CD4-positive, alpha-beta memory T cell (primary cell): ENCODE measurements at regions not wholly inside any gene's neighbourhood (a gene's known extent, or its start where the extent isn't known, plus 50 kb on each side); places are given as distances from the start of the nearest gene placed in this dataset.

Experiments used
- CTCF ChIA-PET: fragments of 350-600 bp; sonication (Branson Sonifier 250); formaldehyde crosslinking; loops from one replicate; lab custom pipeline; 2021; ENCODE audit warnings: inconsistent platforms; ENCODE audit not compliant: partially characterized antibody; lab: Charles Lee
- POLR2A ChIA-PET: fragments of 350-600 bp; sonication (Branson Sonifier 250); formaldehyde crosslinking; loops from one replicate; lab custom pipeline; 2021; ENCODE audit not compliant: partially characterized antibody; lab: Charles Lee
- DNase-seq, 5 donors: peaks; one replicate each; pipeline versions ENCODE4 v3.0.0 to v3.0.0-alpha.2; 2020 to 2022; ENCODE audit warnings: mixed read lengths in 1 of 5
- H3K27ac ChIP-seq: one replicate; pipeline ENCODE4 v1.7.0; 2013; ENCODE audit warnings: low read depth, low read length
- H3K27me3 ChIP-seq: 2 replicates; pipeline ENCODE4 v1.7.0; 2013; ENCODE audit warnings: mild to moderate bottlenecking, low read length, moderate library complexity; ENCODE audit not compliant: insufficient read depth
- H3K36me3 ChIP-seq: 2 replicates; pipeline ENCODE4 v1.7.0; 2013; ENCODE audit warnings: mild to moderate bottlenecking, low read length, moderate library complexity; ENCODE audit not compliant: insufficient read depth
- H3K4me1 ChIP-seq: 2 replicates; pipeline ENCODE4 v1.7.0; 2013; ENCODE audit warnings: mild to moderate bottlenecking, low read length, moderate library complexity; ENCODE audit not compliant: insufficient read depth
- H3K4me3 ChIP-seq, 2 donors: one replicate each; pipeline ENCODE4 v1.7.0; 2013; ENCODE audit warnings: low read length in 2 of 2, mild to moderate bottlenecking in 1 of 2
- H3K9me3 ChIP-seq, 2 donors: one replicate each; pipeline ENCODE4 v1.7.0; 2013; ENCODE audit warnings: low read length in 2 of 2, control low read depth in 1 of 2; ENCODE audit not compliant: control insufficient read depth in 1 of 2
- H3K27ac Mint-ChIP-seq, 7 donors: one replicate each; pipeline ENCODE4 v1.8.0; 2020 to 2021; ENCODE audit warnings: mixed read lengths in 7 of 7, mild to moderate bottlenecking in 6 of 7, inconsistent platforms in 3 of 7, moderate library complexity in 3 of 7
- H3K27me3 Mint-ChIP-seq, 2 donors: one replicate each; pipeline ENCODE4 v1.8.0; 2020 to 2021; ENCODE audit warnings: mixed read lengths in 2 of 2
- H3K36me3 Mint-ChIP-seq, 2 donors: one replicate each; pipeline ENCODE4 v1.8.0; 2020 to 2021; ENCODE audit warnings: mixed read lengths in 2 of 2, inconsistent platforms in 1 of 2, mild to moderate bottlenecking in 1 of 2
- H3K4me1 Mint-ChIP-seq, 4 donors: one replicate each; pipeline ENCODE4 v1.8.0; 2020 to 2021; ENCODE audit warnings: mixed read lengths in 4 of 4, mild to moderate bottlenecking in 1 of 4
- H3K4me3 Mint-ChIP-seq, 8 donors: one replicate each; pipeline ENCODE4 v1.8.0; 2020 to 2021; ENCODE audit warnings: mixed read lengths in 8 of 8, mild to moderate bottlenecking in 7 of 8, moderate library complexity in 6 of 8, inconsistent platforms in 3 of 8
- H3K9me3 Mint-ChIP-seq, 8 donors: one replicate each; pipeline ENCODE4 v1.8.0; 2020 to 2021; ENCODE audit warnings: mixed read lengths in 8 of 8, mild to moderate bottlenecking in 5 of 8, inconsistent platforms in 3 of 8, moderate library complexity in 1 of 8
- intact Hi-C: fragments of 100-400 bp; cut with micrococcal nuclease; formaldehyde crosslinking; loops from one replicate; pipeline ENCODE4 v1.15.1; 2023

DNA sequence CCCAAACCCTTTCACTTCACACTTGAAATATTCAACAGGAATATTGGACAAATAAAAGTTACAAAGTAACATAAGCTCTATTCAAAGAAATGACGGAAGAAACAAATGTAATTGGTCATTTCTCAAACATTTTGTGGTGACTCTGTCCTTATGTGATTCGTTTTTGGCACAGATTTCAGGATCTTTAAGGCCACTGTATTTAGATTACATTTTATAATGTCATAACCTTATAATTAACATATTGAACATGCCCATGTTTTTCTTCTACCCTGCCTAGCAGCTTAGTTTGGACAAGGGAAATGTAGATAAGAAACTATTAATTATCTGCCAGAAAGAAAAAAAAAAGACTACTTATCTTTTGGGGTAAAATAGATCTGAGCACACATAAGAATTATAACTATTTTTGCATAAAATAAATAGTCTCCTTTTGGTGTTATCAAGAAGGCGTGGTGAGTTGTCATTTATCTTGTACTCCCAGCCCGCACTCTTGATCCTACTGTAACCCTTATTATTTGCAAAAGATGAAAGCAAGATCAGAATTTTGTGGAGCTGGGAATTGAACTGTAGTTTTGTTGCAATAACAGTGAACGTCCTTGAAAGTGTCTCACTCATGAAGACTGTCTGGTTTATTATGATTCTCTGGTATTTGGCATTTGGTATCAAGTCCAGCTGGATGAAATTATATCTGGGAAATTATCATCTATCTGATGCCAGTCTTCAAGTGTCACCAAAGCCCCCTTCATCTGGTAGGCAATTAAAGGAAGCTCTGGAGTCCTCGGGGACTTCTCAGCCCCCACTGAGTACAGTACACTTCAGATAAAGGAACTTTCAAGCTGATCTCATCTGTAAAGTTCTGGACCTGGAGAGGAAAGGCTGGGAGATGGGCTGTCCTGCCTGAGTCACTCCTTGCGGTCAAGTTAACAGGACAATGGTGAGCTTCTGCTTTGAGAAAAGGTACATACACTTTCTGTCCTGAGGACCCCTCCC is 175.7 kb upstream of the INHBA start:
- no peaks in the 10 kb centered on the region for H3K36me3 ChIP-seq
- Mint-ChIP-seq H3K4me1 (peaks cover 13 to 30% (median 17%) of the 10 kb centered on the region in 4 donors), H3K27me3 (peaks cover 0 to 7% of the 10 kb centered on the region in 2 donors), H3K27ac (no peak overlapping the region), H3K9me3 (peaks cover 0 to 5% (median under 1%) of the 10 kb centered on the region in 8 donors), H3K36me3 (no peaks in the 10 kb centered on the region), H3K4me3 (no peak overlapping the region)
- no peak overlapping the region for H3K4me3 ChIP-seq
- H3K27me3 ChIP-seq = no peaks in the 10 kb centered on the region
- CTCF ChIA-PET = no interaction called here
- no peak for DNase-seq
- POLR2A ChIA-PET = no interaction called here
- intact Hi-C loops = no loop called here
- H3K4me1 ChIP-seq = peaks cover 15% of the 10 kb centered on the region
- H3K27ac ChIP-seq = no peak overlapping the region
- no peaks in the 10 kb centered on the region for H3K9me3 ChIP-seq

DNA sequence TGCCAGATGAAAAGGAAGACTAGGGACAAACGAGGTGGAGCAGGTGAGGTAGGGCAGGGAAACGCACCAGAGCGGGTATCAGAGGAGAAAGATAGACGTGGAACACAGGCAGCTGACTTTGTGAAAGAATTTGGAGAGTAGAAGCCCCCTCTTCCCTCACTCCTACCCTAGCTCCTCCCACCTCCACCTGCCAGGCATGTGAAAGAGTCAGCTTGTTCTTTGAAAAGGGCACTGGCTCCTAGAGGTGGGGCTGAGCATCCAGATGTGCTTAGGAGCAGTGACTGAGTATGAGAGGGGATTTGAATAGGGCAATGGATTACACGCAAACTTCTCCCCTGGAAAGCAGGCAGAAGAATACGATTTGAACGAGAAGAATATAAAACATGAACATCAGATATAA is 174.2 kb upstream of the INHBA start:
- Histone ChIP-seq H3K9me3 (no peaks in the 10 kb centered on the region), H3K27me3 (no peaks in the 10 kb centered on the region), H3K4me3 (no peak overlapping the region), H3K36me3 (no peaks in the 10 kb centered on the region), H3K27ac (no peak overlapping the region), H3K4me1 (peaks cover 4% of the 10 kb centered on the region)
- peaks cover 0 to 5% (median 0%) of the 10 kb centered on the region in 8 donors for H3K9me3 Mint-ChIP-seq
- no peak for DNase-seq
- CTCF ChIA-PET = interaction anchor here (1.1 kb wide), 1 partner anchor 63 kb away, joined by 3 read pairs; no protein-coding TSS in a partner anchor
- intact Hi-C loops = no loop called here
- peak overlapping the region in 1 of 7 donors; percentile 85 for H3K27ac Mint-ChIP-seq
- POLR2A ChIA-PET = no interaction called here
- peaks cover 7 to 19% (median 8%) of the 10 kb centered on the region in 4 donors for H3K4me1 Mint-ChIP-seq
- no peak overlapping the region for H3K4me3 Mint-ChIP-seq
- H3K27me3 Mint-ChIP-seq = peaks cover 0 to 7% of the 10 kb centered on the region in 2 donors
- no peaks in the 10 kb centered on the region for H3K36me3 Mint-ChIP-seq

DNA sequence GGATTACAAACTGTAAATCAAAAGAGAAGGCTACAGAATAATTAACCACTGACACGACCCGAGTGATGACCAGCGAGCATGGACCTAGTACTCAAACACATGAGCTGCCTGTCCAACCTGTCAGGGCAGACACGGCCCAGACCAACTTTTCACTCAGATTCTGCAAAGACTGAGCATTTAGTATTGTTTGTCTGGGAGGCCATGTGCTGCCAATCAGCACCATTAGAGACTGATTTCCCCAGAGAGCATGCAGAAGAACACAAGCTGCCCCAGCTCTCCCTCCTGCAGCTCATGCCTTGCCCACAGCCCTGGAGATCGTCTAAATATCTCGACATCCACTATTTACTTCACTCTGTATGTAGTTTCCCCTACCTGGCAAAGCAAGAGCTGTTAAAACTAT is 172.6 kb upstream of the INHBA start:
- no peak overlapping the region for H3K4me3 Mint-ChIP-seq
- Histone ChIP-seq H3K27ac (no peak overlapping the region), H3K4me1 (no peaks in the 10 kb centered on the region), H3K9me3 (no peaks in the 10 kb centered on the region), H3K27me3 (no peaks in the 10 kb centered on the region), H3K36me3 (no peaks in the 10 kb centered on the region), H3K4me3 (no peak overlapping the region)
- H3K27ac Mint-ChIP-seq = no peak overlapping the region
- peaks cover 0 to 12% of the 10 kb centered on the region in 2 donors for H3K27me3 Mint-ChIP-seq
- CTCF ChIA-PET = no interaction called here
- intact Hi-C loops = no loop called here
- H3K36me3 Mint-ChIP-seq = no peaks in the 10 kb centered on the region
- peaks cover 0 to 8% (median 0%) of the 10 kb centered on the region in 4 donors for H3K4me1 Mint-ChIP-seq
- POLR2A ChIA-PET = no interaction called here
- peaks cover 0 to 3% (median 0%) of the 10 kb centered on the region in 8 donors for H3K9me3 Mint-ChIP-seq
- DNase-seq = no peak

DNA sequence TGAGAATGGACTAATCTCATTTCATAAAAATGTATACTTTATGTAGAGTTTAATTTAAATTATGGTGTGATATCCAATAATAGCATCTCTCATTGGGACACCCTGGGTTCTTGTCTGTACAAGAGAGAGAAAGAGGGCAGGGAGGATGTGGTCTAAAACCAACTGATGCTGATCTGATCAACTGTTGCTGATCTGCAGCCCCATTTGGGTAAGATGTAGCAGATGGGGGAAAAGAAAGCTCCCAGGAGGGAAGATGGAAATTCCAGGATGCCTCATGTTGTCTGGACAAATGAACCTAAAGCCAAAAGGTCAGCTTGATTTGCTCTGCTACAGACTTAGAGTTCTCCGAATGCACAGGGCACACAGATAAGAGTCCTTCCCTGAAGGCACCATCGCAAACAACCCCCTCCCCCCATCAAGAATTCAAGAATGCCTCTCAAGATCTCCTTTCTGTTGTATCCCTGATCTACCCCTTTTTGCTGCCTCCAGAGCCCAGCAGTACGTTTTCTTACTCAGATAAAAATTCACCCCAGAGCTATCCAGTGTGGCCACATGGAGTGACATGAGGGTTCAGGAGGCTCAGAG is 171.4 kb upstream of the INHBA start:
- Mint-ChIP-seq H3K36me3 (no peaks in the 10 kb centered on the region), H3K9me3 (peaks cover 0 to 2% (median 0%) of the 10 kb centered on the region in 8 donors), H3K27me3 (peaks cover 0 to 12% of the 10 kb centered on the region in 2 donors), H3K4me3 (no peak overlapping the region), H3K4me1 (peaks cover 0 to under 1% (median 0%) of the 10 kb centered on the region in 4 donors), H3K27ac (no peak overlapping the region)
- H3K36me3 ChIP-seq = no peaks in the 10 kb centered on the region
- no peaks in the 10 kb centered on the region for H3K27me3 ChIP-seq
- H3K4me3 ChIP-seq = no peak overlapping the region
- CTCF ChIA-PET = no interaction called here
- POLR2A ChIA-PET = no interaction called here
- intact Hi-C loops = no loop called here
- H3K9me3 ChIP-seq = no peaks in the 10 kb centered on the region
- H3K4me1 ChIP-seq = no peaks in the 10 kb centered on the region
- no peak for DNase-seq
- H3K27ac ChIP-seq = no peak overlapping the region

DNA sequence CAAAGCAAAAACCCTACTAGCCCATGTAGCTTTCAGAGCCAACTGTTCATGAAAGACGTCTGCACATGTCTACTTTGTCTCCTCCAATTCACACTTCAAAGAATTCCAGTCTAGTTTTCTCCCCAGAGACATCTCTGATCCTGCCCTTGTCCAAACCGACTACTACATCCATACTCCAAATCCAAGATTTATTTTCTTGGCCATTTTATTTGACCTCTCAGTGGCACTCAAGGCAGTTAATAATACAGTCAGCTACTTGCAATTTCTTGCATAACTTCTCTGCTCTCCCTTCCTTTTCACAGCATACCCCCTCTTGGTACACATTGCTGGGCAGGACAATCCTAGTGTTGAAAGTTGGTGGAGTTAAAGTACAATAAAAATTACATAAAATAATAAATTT is 170.9 kb upstream of the INHBA start:
- Histone ChIP-seq H3K9me3 (no peaks in the 10 kb centered on the region), H3K4me3 (no peak overlapping the region), H3K27me3 (no peaks in the 10 kb centered on the region), H3K27ac (no peak overlapping the region), H3K36me3 (no peaks in the 10 kb centered on the region), H3K4me1 (no peaks in the 10 kb centered on the region)
- H3K27ac Mint-ChIP-seq = no peak overlapping the region
- H3K4me1 Mint-ChIP-seq = no peaks in the 10 kb centered on the region
- no peak for DNase-seq
- H3K27me3 Mint-ChIP-seq = peaks cover 0 to 12% of the 10 kb centered on the region in 2 donors
- no peaks in the 10 kb centered on the region for H3K36me3 Mint-ChIP-seq
- intact Hi-C loops = no loop called here
- ChIA-PET CTCF (no interaction called here), POLR2A (no interaction called here)
- H3K4me3 Mint-ChIP-seq = no peak overlapping the region
- peaks cover 0 to 2% (median 0%) of the 10 kb centered on the region in 8 donors for H3K9me3 Mint-ChIP-seq

DNA sequence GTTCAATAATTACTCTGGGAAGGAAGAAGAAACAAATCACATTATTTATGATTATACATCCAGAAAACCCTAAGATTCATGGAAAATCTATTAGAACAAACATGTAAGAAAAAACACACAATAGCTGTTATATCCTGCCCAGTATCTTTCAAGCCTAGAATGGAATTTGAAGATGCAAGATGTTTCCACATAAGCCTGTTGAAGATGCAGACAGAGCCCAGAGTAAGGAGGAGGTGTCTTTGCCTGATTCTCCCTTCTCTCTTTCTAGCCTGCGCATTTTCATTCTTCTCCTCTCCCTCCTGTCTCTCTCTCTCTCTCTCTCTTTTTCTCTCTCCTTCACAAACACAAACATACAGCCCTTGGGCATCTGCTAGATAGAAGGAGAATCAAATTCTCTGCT is 170.1 kb upstream of the INHBA start:
- DNase-seq = no peak
- no peak overlapping the region for H3K4me3 ChIP-seq
- ChIA-PET CTCF (no interaction called here), POLR2A (no interaction called here)
- intact Hi-C loops = no loop called here
- H3K4me1 ChIP-seq = no peaks in the 10 kb centered on the region
- H3K4me3 Mint-ChIP-seq = no peak overlapping the region
- no peak overlapping the region for H3K27ac ChIP-seq
- no peaks in the 10 kb centered on the region for H3K36me3 Mint-ChIP-seq
- no peaks in the 10 kb centered on the region for H3K36me3 ChIP-seq
- no peaks in the 10 kb centered on the region for H3K27me3 ChIP-seq
- H3K27me3 Mint-ChIP-seq = peaks cover 3 to 13% of the 10 kb centered on the region in 2 donors
- H3K27ac Mint-ChIP-seq = no peak overlapping the region
- no peaks in the 10 kb centered on the region for H3K4me1 Mint-ChIP-seq
- H3K9me3 ChIP-seq = no peaks in the 10 kb centered on the region
- peaks cover 0 to 2% (median 0%) of the 10 kb centered on the region in 8 donors for H3K9me3 Mint-ChIP-seq

DNA sequence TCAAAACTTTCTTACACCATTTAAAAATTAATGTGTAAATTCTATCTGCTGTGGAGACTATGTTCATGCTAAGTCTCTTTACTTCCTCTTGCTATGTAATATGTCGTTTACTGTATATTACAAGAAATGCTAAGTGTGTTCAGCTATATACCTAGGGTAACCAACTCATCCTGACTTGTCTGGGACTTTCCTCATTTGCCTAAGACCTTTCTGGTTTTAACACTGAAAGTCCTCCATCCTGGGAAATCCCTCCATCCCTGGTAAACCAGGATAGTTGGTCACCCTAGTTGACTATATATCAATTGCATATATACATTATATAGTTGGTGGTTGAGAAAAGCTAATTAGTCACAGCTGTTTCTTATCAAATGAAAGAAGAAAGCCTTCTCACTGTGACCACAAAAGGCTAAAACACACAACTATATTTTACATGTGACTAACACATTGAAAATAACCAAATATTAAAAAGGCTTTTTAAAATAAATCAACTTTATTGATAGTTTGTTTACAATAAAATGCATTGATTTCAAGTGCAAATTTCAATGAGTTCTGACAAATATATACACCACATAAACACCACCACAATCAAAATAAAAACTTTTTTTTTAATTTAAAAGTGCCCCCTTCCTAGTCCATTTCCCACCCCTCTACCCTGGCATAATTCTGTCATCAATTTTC is 167.7 kb upstream of the INHBA start:
- CTCF ChIA-PET = no interaction called here
- no peaks in the 10 kb centered on the region for H3K27me3 ChIP-seq
- no peak overlapping the region for H3K27ac ChIP-seq
- no peak for DNase-seq
- H3K4me3 Mint-ChIP-seq = no peak overlapping the region
- no peak overlapping the region for H3K27ac Mint-ChIP-seq
- no peaks in the 10 kb centered on the region for H3K36me3 Mint-ChIP-seq
- H3K4me3 ChIP-seq = no peak overlapping the region
- intact Hi-C loops = no loop called here
- no peaks in the 10 kb centered on the region for H3K36me3 ChIP-seq
- POLR2A ChIA-PET = no interaction called here
- H3K27me3 Mint-ChIP-seq = peaks cover 4 to 8% of the 10 kb centered on the region in 2 donors
- no peaks in the 10 kb centered on the region for H3K9me3 ChIP-seq
- peaks cover 0 to 6% (median under 1%) of the 10 kb centered on the region in 8 donors for H3K9me3 Mint-ChIP-seq
- no peaks in the 10 kb centered on the region for H3K4me1 ChIP-seq
- no peaks in the 10 kb centered on the region for H3K4me1 Mint-ChIP-seq
